Esophagus (tissue), 2 donors: ENCODE measurements at regions not wholly inside any gene's neighbourhood (a gene's known extent, or its start where the extent isn't known, plus 50 kb on each side); places are given as distances from the start of the nearest gene placed in this dataset.
"Not testable (repeated sequence)": the region's sequence is repeated elsewhere in the genome, so short reads cannot be mapped to it uniquely, and the experiment has no call there.

Source experiments
- H3K27ac ChIP-seq, 2 donors: one replicate each; pipeline ENCODE4 v1.5.1; 2013; ENCODE audit warnings: low read depth in 2 of 2, mild to moderate bottlenecking in 2 of 2, inconsistent platforms in 1 of 2, low read length in 1 of 2, moderate library complexity in 1 of 2
- H3K27me3 ChIP-seq, 2 donors: one replicate each; pipeline ENCODE4 v1.6.1; 2013; ENCODE audit warnings: low read length in 2 of 2, control low read depth in 1 of 2, mild to moderate bottlenecking in 1 of 2; ENCODE audit not compliant: insufficient read depth in 2 of 2, control insufficient read depth in 1 of 2
- H3K36me3 ChIP-seq, 2 donors: one replicate each; pipeline ENCODE4 v1.6.1; 2013; ENCODE audit warnings: low read length in 1 of 2; ENCODE audit not compliant: control insufficient read depth in 2 of 2, insufficient read depth in 2 of 2
- H3K4me1 ChIP-seq, 2 donors: one replicate each; pipeline ENCODE4 v1.6.1; 2013; ENCODE audit warnings: low read length in 1 of 2; ENCODE audit not compliant: control insufficient read depth in 2 of 2, insufficient read depth in 2 of 2
- H3K4me3 ChIP-seq, 2 donors: one replicate each; pipeline ENCODE4 v1.5.1; 2013; ENCODE audit warnings: low read length in 2 of 2, mild to moderate bottlenecking in 2 of 2, low read depth in 1 of 2, moderate library complexity in 1 of 2
- H3K9me3 ChIP-seq, 2 donors: one replicate each; pipeline ENCODE4 v1.6.1; 2013; ENCODE audit warnings: mild to moderate bottlenecking in 2 of 2, low read depth in 1 of 2, low read length in 1 of 2, moderate library complexity in 1 of 2; ENCODE audit not compliant: control insufficient read depth in 2 of 2, insufficient read depth in 1 of 2
- WGBS, 2 donors: extraction: QIAGEN DNeasy Blood & Tissue Kit; methylation state at CpG; one replicate each; pipeline ENCODE4 v1.1.7; 2013; 5-methylcytosine and 5-hydroxymethylcytosine counted together
- donor health status: healthy with polysubstance abuse.
- donor health status: Bipolar disorder and iron deficiency.

- Histone ChIP-seq H3K36me3 (no peaks in the 10 kb centered on the region), H3K27ac (no peak overlapping the region), H3K9me3 (peaks cover 0 to 7% of the 10 kb centered on the region in 2 donors), H3K27me3 (no peaks in the 10 kb centered on the region), H3K4me3 (no peak overlapping the region), H3K4me1 (no peaks in the 10 kb centered on the region)
- WGBS, 2 donors = 84 to 87% methylated on average over 6 of the region's 6 CpGs
These were observed 885.2 kb upstream of the ARRDC3 start for GRCh38 chr5:92268343-92268742.

- peaks cover 0 to 7% of the 10 kb centered on the region in 2 donors for H3K9me3 ChIP-seq
- no peaks in the 10 kb centered on the region for H3K4me1 ChIP-seq
- WGBS, 2 donors = 88 to 93% methylated on average over 4 of the region's 4 CpGs
- H3K27me3 ChIP-seq = no peaks in the 10 kb centered on the region
- H3K36me3 ChIP-seq = no peaks in the 10 kb centered on the region
- no peak overlapping the region for H3K27ac ChIP-seq
- H3K4me3 ChIP-seq = no peak overlapping the region
These were observed 884.7 kb upstream of the ARRDC3 start for GRCh38 chr5:92267830-92268229.

GRCh38 chr5:92265804-92266203, 882.7 kb upstream of the ARRDC3 start:
- Histone ChIP-seq H3K27ac (no peak overlapping the region), H3K4me3 (no peak overlapping the region), H3K9me3 (peaks cover 0 to 7% of the 10 kb centered on the region in 2 donors), H3K36me3 (no peaks in the 10 kb centered on the region), H3K4me1 (no peaks in the 10 kb centered on the region), H3K27me3 (no peaks in the 10 kb centered on the region)
- WGBS, 2 donors = 86% methylated on average over 3 of the region's 3 CpGs

GRCh38 chr5:92255605-92256004, 872.5 kb upstream of the ARRDC3 start:
- not testable (repeated sequence) for H3K4me1 ChIP-seq, H3K4me3 ChIP-seq, H3K36me3 ChIP-seq, H3K27ac ChIP-seq, H3K9me3 ChIP-seq, H3K27me3 ChIP-seq

GRCh38 chr5:92248518-92248917, 865.4 kb upstream of the ARRDC3 start:
- Histone ChIP-seq H3K27me3 (no peaks in the 10 kb centered on the region), H3K36me3 (no peaks in the 10 kb centered on the region), H3K27ac (no peak overlapping the region), H3K9me3 (peaks cover 3 to 6% of the 10 kb centered on the region in 2 donors), H3K4me1 (no peaks in the 10 kb centered on the region), H3K4me3 (no peak overlapping the region)
- WGBS, 2 donors = 81 to 90% methylated on average over 6 of the region's 6 CpGs

- Histone ChIP-seq H3K27me3 (no peaks in the 10 kb centered on the region), H3K4me1 (no peaks in the 10 kb centered on the region), H3K27ac (no peak overlapping the region), H3K4me3 (no peak overlapping the region), H3K9me3 (peaks cover 0 to 5% of the 10 kb centered on the region in 2 donors), H3K36me3 (no peaks in the 10 kb centered on the region)
These were observed 859.1 kb upstream of the ARRDC3 start for GRCh38 chr5:92242170-92242569.

GRCh38 chr5:92237896-92238295, 854.8 kb upstream of the ARRDC3 start:
- no peaks in the 10 kb centered on the region for H3K36me3 ChIP-seq
- WGBS, 2 donors = 69 to 70% methylated on average over 2 of the region's 2 CpGs
- no peaks in the 10 kb centered on the region for H3K27me3 ChIP-seq
- no peaks in the 10 kb centered on the region for H3K4me1 ChIP-seq
- H3K4me3 ChIP-seq = no peak overlapping the region
- peaks cover 0 to 5% of the 10 kb centered on the region in 2 donors for H3K9me3 ChIP-seq
- no peak overlapping the region for H3K27ac ChIP-seq

- Histone ChIP-seq H3K27ac (no peak overlapping the region), H3K4me3 (no peak overlapping the region), H3K36me3 (no peaks in the 10 kb centered on the region), H3K9me3 (peaks cover 3 to 7% of the 10 kb centered on the region in 2 donors), H3K27me3 (no peaks in the 10 kb centered on the region), H3K4me1 (no peaks in the 10 kb centered on the region)
- 70 to 78% methylated on average over 1 of the region's 1 CpG for WGBS, 2 donors
These were observed 839.3 kb upstream of the ARRDC3 start for GRCh38 chr5:92222449-92222848.

GRCh38 chr5:92216852-92217251, 833.7 kb upstream of the ARRDC3 start:
- not testable (repeated sequence) for H3K4me3 ChIP-seq, H3K4me1 ChIP-seq, H3K27ac ChIP-seq, H3K36me3 ChIP-seq, H3K9me3 ChIP-seq, H3K27me3 ChIP-seq
- 88 to 93% methylated on average over 2 of the region's 2 CpGs for WGBS, 2 donors

GRCh38 chr5:92215116-92215515, 832.0 kb upstream of the ARRDC3 start:
- WGBS, 2 donors = 90 to 95% methylated on average over 1 of the region's 1 CpG

More at GRCh38 chr5:92215116-92215515, 832.0 kb upstream of the ARRDC3 start:
- Histone ChIP-seq H3K27me3 (no peaks in the 10 kb centered on the region), H3K36me3 (no peaks in the 10 kb centered on the region), H3K9me3 (peaks cover 0 to 3% of the 10 kb centered on the region in 2 donors), H3K27ac (no peak overlapping the region), H3K4me1 (no peaks in the 10 kb centered on the region), H3K4me3 (no peak overlapping the region)
